GM12875 (cell line): ENCODE measurements at regions not wholly inside any gene's neighbourhood (a gene's known extent, or its start where the extent isn't known, plus 50 kb on each side); places are given as distances from the start of the nearest gene placed in this dataset.
"Not testable (repeated sequence)": the region's sequence is repeated elsewhere in the genome, so short reads cannot be mapped to it uniquely, and the experiment has no call there.

Experiments used
- H3K4me3 ChIP-seq: one replicate; pipeline ENCODE4 v1.5.1; 2011; ENCODE audit warnings: low read depth, low read length, control low read depth
- CTCF ChIP-seq: IDR thresholded peaks from 2 replicates; pipeline ENCODE4 v1.5.1; 2011; ENCODE audit warnings: low read depth, mild to moderate bottlenecking, control low read depth, inconsistent platforms, low read length, moderate library complexity, borderline replicate concordance; ENCODE audit not compliant: insufficient read depth

- no peak for TF ChIP-seq CTCF
- H3K4me3 ChIP-seq = no peak overlapping the region
Observed at GRCh38 chr7:68623030-68623429, 975.2 kb upstream of the AUTS2 start.

- H3K4me3 ChIP-seq = no peak overlapping the region
- TF ChIP-seq CTCF = no peak
Observed at GRCh38 chr7:68627247-68627864, 970.9 kb upstream of the AUTS2 start.

- H3K4me3 ChIP-seq = not testable (repeated sequence)
Observed at GRCh38 chr7:68630914-68631313, 967.4 kb upstream of the AUTS2 start.

GRCh38 chr7:68640103-68640502, 958.2 kb upstream of the AUTS2 start:
- no peak for TF ChIP-seq CTCF
- H3K4me3 ChIP-seq = no peak overlapping the region

- TF ChIP-seq CTCF = no peak
- no peak overlapping the region for H3K4me3 ChIP-seq
Observed at GRCh38 chr7:68642727-68643126, 955.5 kb upstream of the AUTS2 start.

GRCh38 chr7:68663392-68663791, 934.9 kb upstream of the AUTS2 start:
- H3K4me3 ChIP-seq = no peak overlapping the region
- TF ChIP-seq CTCF = no peak

GRCh38 chr7:68671046-68671445, 927.2 kb upstream of the AUTS2 start:
- TF ChIP-seq CTCF = no peak

GRCh38 chr7:68671671-68672070, 926.6 kb upstream of the AUTS2 start:
- no peak overlapping the region for H3K4me3 ChIP-seq
- no peak for TF ChIP-seq CTCF

More at GRCh38 chr7:68671046-68671445, 927.2 kb upstream of the AUTS2 start:
- H3K4me3 ChIP-seq = no peak overlapping the region
